Heart left ventricle (tissue), 16 donors: ENCODE measurements at regions not wholly inside any gene's neighbourhood (a gene's known extent, or its start where the extent isn't known, plus 50 kb on each side); places are given as distances from the start of the nearest gene placed in this dataset.

Source experiments
- ATAC-seq, 4 donors: fragments of 200-7000 bp; cut with Tn5 transposase; one replicate each; pipeline ENCODE4 v1.9.1; 2020 to 2022; ENCODE audit warnings: moderate library complexity in 4 of 4, mild to moderate bottlenecking in 3 of 4, moderate number of reproducible peaks in 1 of 4
- DNase-seq, 5 donors: peaks; one replicate each; pipeline ENCODE4 v3.0.0-alpha.2; 2020
- H3K27ac ChIP-seq, 12 donors: fragments of 200-600 bp; sonication (generic) in 4 of 12; one replicate each; pipeline versions ENCODE4 v1.5.0 to v1.8.0; 2016 to 2022; ENCODE audit warnings: mild to moderate bottlenecking in 2 of 12
- H3K27me3 ChIP-seq, 9 donors: fragments of 200-600 bp; sonication (generic) in 2 of 9; one replicate each; pipeline versions ENCODE4 v1.5.1 to v1.8.0; 2016 to 2022; ENCODE audit warnings: mild to moderate bottlenecking in 3 of 9
- H3K36me3 ChIP-seq, 9 donors: fragments of 200-600 bp; sonication (generic) in 2 of 9; one replicate each; pipeline versions ENCODE4 v1.5.0 to v1.8.0; 2018 to 2022; ENCODE audit warnings: mild to moderate bottlenecking in 2 of 9
- H3K4me1 ChIP-seq, 12 donors: fragments of 200-600 bp; sonication (generic) in 4 of 12; one replicate each; pipeline versions ENCODE4 v1.5.0 to v1.8.0; 2016 to 2022; ENCODE audit warnings: mild to moderate bottlenecking in 3 of 12
- H3K4me3 ChIP-seq, 12 donors: fragments of 200-600 bp; sonication (generic) in 4 of 12; one replicate each; pipeline versions ENCODE4 v1.5.0 to v1.8.0; 2017 to 2022; ENCODE audit warnings: mild to moderate bottlenecking in 9 of 12, moderate library complexity in 4 of 12
- H3K9me3 ChIP-seq, 12 donors: fragments of 200-600 bp; sonication (generic) in 4 of 12; one replicate each; pipeline versions ENCODE4 v1.5.0 to v1.8.0; 2016 to 2022; ENCODE audit warnings: mild to moderate bottlenecking in 1 of 12
- POLR2A ChIP-seq, 2 donors: fragments of 450-650 bp; IDR thresholded peaks; one replicate each; pipeline ENCODE4 v1.6.1; 2017; ENCODE audit warnings: antibody characterized with exemption in 2 of 2, mild to moderate bottlenecking in 2 of 2, moderate library complexity in 2 of 2
- WGBS, 4 donors: extraction: QIAGEN DNeasy Blood & Tissue Kit in 2 of 4; methylation state at CpG; one replicate each; pipeline versions ENCODE4 v1.1.5 to v1.1.7; 2013 to 2018; 5-methylcytosine and 5-hydroxymethylcytosine counted together
- intact Hi-C, 10 donors: fragments of 100-400 bp; cut with DNase I; formaldehyde crosslinking; loops; one replicate each; pipeline versions ENCODE4 v1.11.1 to v1.14.2; 2022
- TF ChIP-seq, protein P1 (sequence below), 12 donors: fragments of 200-600 bp; sonication (generic) in 4 of 12; IDR thresholded peaks; one replicate each; pipeline versions ENCODE4 v1.5.0 to v1.8.0; 2018 to 2022; ENCODE audit warnings: antibody characterized with exemption in 12 of 12, mild to moderate bottlenecking in 5 of 12
- donor health status: ischemic (EF 13 %, LVEDD 7.1; RV severe dilation, severe dysfunction).
- donor health status: healthy with polysubstance abuse.
- donor health status: DM: no; HTN: yes; CAD: no.
- donor health status: DM: no; HTN: no; CAD: no.
- donor health status: ischemic (EF 25% LVEDD 6.9; RV normal size, moderate dysfunction).
- donor health status: ischemic (EF 25% LVEDD 5.7; RV mildly dilated, moderate dysfunction).
- donor health status: healthy.
- donor health status: DM: yes; HTN: yes; CAD: no.
- donor health status: ischemic (EF 35%, LVEDD 5.7; RV mildly dilated, moderate dysfunction).
- donor health status: nonischemic (EF 11% LVEDD 7.7; RV severe dilation, severe dysfunction).
- donor health status: DM: yes; HTN: yes; CAD: no.
- donor health status: PGD.
- donor health status: ischemic (EF 29% LVEDD 5.4; RV normal size, mild dysfunction).
- donor health status: nonischemic (EF 23%, LVEDD 6.1; RV moderate dilation, normal function).

DNA sequence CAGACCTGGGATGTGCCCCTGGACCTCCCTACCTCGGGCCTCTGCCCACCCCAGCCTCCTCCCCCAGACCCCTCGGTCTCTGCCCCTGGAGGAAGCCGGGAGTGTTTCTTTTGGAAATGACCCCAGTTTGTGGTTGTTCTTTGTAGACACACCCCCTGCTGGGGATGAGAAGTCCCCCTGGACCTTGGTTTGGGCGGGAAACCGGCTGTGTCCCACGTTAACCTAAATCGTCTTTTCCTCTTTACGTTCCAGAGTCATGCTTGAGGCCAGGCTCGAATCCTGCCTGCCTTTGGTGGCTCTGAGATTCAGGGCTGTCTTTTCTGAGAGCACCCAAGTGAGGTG, 116.6 kb downstream of the METRNL start:
- ATAC-seq (no peak), DNase-seq (peak in 4 of 5 donors; percentile 26 to 56 (median 34))
- 40 to 51% (median 45%) methylated on average over 8 to 9 of the region's 9 CpGs for WGBS, 4 donors
- H3K27ac ChIP-seq = peak overlapping the region in 6 of 12 donors; percentile 17 to 55 (median 32)
- H3K36me3 ChIP-seq = no peaks in the 10 kb centered on the region
- no peak for TF ChIP-seq POLR2A (IDR thresholded peaks at IDR 0.05)
- TF ChIP-seq, protein P1, sequence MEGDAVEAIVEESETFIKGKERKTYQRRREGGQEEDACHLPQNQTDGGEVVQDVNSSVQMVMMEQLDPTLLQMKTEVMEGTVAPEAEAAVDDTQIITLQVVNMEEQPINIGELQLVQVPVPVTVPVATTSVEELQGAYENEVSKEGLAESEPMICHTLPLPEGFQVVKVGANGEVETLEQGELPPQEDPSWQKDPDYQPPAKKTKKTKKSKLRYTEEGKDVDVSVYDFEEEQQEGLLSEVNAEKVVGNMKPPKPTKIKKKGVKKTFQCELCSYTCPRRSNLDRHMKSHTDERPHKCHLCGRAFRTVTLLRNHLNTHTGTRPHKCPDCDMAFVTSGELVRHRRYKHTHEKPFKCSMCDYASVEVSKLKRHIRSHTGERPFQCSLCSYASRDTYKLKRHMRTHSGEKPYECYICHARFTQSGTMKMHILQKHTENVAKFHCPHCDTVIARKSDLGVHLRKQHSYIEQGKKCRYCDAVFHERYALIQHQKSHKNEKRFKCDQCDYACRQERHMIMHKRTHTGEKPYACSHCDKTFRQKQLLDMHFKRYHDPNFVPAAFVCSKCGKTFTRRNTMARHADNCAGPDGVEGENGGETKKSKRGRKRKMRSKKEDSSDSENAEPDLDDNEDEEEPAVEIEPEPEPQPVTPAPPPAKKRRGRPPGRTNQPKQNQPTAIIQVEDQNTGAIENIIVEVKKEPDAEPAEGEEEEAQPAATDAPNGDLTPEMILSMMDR (IDR thresholded peaks at IDR 0.05) = no peak
- H3K9me3 ChIP-seq = no peaks in the 10 kb centered on the region
- H3K4me1 ChIP-seq = peaks cover 0 to 81% (median 40%) of the 10 kb centered on the region in 12 donors
- H3K4me3 ChIP-seq = no peak overlapping the region
- intact Hi-C loops = no loop called here
- no peaks in the 10 kb centered on the region for H3K27me3 ChIP-seq

DNA sequence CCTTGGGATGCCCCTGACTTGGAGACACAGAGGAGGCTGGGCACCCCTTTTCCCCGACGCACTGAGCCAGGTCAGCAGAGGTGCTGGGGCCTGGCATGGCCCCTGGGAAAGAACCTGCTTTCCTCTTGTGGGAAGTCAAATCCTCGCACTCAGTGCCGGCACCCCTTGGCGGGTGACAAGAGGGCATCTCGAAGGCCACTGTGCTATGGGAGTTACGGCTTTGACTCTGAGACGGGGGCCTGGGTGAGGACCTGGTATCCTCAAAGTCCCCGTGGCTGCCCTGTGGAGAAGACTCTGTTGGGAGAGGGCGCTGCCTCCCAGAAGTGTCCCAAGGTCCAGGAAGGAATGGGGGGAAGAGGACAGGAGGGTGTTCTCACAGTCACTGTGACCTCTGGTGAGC, 117.0 kb downstream of the METRNL start:
- ATAC-seq = no peak
- WGBS, 4 donors = 84 to 95% (median 89%) methylated on average over 9 to 10 of the region's 10 CpGs
- H3K27me3 ChIP-seq = no peaks in the 10 kb centered on the region
- no peaks in the 10 kb centered on the region for H3K36me3 ChIP-seq
- H3K4me3 ChIP-seq = no peak overlapping the region
- no peak for TF ChIP-seq POLR2A (IDR thresholded peaks at IDR 0.05)
- TF ChIP-seq, protein P1 (IDR thresholded peaks at IDR 0.05) = no peak
- H3K27ac ChIP-seq = peak overlapping the region in 2 of 12 donors; percentile 10 to 38
- DNase-seq = peak in 3 of 5 donors; percentile 22 to 40 (median 25)
- H3K4me1 ChIP-seq = peaks cover 0 to 84% (median 43%) of the 10 kb centered on the region in 12 donors
- intact Hi-C loops = no loop called here
- no peaks in the 10 kb centered on the region for H3K9me3 ChIP-seq

DNA sequence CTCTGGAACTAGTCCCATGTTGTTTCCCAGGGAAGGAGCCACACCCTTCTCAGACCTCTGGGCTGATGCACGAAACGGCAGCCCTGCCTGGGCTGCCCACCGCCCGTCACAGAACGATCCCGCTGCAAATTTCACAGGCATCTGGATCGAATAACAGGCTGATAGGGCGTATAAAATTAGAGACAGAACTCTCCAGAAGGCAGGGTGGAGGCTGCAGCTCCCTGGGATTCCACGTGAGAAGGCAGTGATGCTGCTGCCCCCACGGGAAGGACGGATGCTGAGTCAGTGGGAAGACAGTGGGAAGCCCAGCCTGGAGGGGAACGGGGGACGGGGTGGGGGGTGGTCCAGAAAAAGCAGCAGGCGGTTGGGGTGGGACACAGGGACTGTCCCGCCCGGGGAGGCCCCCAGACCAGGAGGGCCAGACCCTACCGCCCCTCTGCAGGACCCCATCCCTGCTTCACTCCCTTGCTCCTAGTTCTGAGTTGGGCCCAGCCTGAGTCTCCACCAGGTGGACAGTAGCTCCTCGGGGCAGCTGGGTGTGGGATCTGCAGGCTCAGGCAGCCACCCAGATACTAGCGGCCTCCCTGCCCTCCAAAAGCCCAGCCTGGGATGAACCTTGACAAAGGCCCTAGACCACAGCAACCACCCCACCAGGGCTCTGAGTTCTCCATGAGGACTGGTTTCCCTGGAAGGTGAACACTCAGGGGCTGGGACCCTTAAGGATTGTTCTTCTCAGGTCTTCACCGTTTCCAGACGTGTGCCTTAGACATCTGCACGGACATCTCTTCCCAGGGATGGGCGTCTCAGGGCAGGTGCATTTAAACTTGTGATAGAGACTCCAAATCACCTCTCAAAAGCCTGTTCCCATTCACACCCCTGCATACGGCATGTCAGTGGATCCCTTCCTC, 117.8 kb downstream of the METRNL start:
- peaks cover 0 to 87% (median 47%) of the 10 kb centered on the region in 12 donors for H3K4me1 ChIP-seq
- H3K27me3 ChIP-seq = no peaks in the 10 kb centered on the region
- DNase-seq = peak in 3 of 5 donors; percentile 25 to 56 (median 37)
- no peak for ATAC-seq
- TF ChIP-seq, protein P1 (IDR thresholded peaks at IDR 0.05) = no peak
- no peak for TF ChIP-seq POLR2A (IDR thresholded peaks at IDR 0.05)
- WGBS, 4 donors = 61 to 76% (median 68%) methylated on average over 23 to 24 of the region's 24 CpGs
- peak overlapping the region in 1 of 12 donors; percentile 98 for H3K27ac ChIP-seq
- intact Hi-C loops = no loop called here
- H3K9me3 ChIP-seq = no peaks in the 10 kb centered on the region
- H3K4me3 ChIP-seq = no peak overlapping the region
- no peaks in the 10 kb centered on the region for H3K36me3 ChIP-seq
